ENCODE measurements at regions not wholly inside any gene's neighbourhood (a gene's known extent, or its start where the extent isn't known, plus 50 kb on each side); places are given as distances from the start of the nearest gene placed in this dataset.

DNA sequence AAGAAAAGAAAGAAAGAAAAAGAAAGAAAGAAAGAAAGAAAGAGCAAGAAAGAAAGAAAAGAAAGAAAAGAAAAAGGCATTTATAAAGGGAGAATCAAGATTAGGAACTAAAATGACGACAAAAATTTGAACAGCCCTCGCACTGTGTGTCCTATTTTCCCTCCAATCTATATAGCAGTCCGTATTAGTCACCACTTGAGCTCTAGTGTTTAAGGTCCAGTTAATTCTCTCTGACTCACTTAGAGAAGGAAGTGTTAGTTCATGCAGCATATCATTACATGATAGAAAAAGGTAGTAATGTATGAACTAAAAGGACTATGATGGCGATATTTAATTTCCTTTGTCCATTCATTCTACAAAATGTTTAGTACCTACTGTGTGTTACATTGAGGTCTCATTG is 122.7 kb downstream of the CBLL2 start:
- POLR2A ChIA-PET (ENCODE audit: unreplicated experiment), result no interaction called here
- no peak for TF ChIP-seq EZH2 (IDR thresholded peaks at IDR 0.05; ENCODE audit: low read depth)
- TF ChIP-seq, protein P1, sequence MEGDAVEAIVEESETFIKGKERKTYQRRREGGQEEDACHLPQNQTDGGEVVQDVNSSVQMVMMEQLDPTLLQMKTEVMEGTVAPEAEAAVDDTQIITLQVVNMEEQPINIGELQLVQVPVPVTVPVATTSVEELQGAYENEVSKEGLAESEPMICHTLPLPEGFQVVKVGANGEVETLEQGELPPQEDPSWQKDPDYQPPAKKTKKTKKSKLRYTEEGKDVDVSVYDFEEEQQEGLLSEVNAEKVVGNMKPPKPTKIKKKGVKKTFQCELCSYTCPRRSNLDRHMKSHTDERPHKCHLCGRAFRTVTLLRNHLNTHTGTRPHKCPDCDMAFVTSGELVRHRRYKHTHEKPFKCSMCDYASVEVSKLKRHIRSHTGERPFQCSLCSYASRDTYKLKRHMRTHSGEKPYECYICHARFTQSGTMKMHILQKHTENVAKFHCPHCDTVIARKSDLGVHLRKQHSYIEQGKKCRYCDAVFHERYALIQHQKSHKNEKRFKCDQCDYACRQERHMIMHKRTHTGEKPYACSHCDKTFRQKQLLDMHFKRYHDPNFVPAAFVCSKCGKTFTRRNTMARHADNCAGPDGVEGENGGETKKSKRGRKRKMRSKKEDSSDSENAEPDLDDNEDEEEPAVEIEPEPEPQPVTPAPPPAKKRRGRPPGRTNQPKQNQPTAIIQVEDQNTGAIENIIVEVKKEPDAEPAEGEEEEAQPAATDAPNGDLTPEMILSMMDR (conservative IDR thresholded peaks at IDR 0.05), result no peak
- Histone ChIP-seq H3K79me2 (ENCODE audit: low read depth) (no peaks in the 10 kb centered on the region), H2AFZ (no peak overlapping the region), H4K20me1 (ENCODE audit: insufficient read depth) (no peaks in the 10 kb centered on the region), H3F3A (ENCODE audit: insufficient read depth, low read depth) (peaks cover 3% of the 10 kb centered on the region; the same call in 1 of the 2 replicates), H3K4me2 (no peak overlapping the region), H3K36me3 (ENCODE audit: low read depth) (no peaks in the 10 kb centered on the region), H3K9me2 (ENCODE audit: insufficient read depth) (no peaks in the 10 kb centered on the region), H3K27me3 (ENCODE audit: insufficient read depth, low read depth) (no peaks in the 10 kb centered on the region), H3K4me1 (replicated peaks; ENCODE audit: insufficient read depth) (peaks cover 1% of the 10 kb centered on the region; the same call in 1 of the 2 replicates), H3K9me3 (ENCODE audit: insufficient read depth, low read depth) (no peaks in the 10 kb centered on the region), H3K27ac (no peak overlapping the region), H3K4me3 (no peak overlapping the region)
- intact Hi-C loops (cut with micrococcal nuclease; ENCODE audit: unreplicated experiment), result no loop called here
- BruUV-seq (replicated peaks), result no TSS peak
- CTCF ChIA-PET, result no interaction called here
- DNase-seq, result no peak

DNA sequence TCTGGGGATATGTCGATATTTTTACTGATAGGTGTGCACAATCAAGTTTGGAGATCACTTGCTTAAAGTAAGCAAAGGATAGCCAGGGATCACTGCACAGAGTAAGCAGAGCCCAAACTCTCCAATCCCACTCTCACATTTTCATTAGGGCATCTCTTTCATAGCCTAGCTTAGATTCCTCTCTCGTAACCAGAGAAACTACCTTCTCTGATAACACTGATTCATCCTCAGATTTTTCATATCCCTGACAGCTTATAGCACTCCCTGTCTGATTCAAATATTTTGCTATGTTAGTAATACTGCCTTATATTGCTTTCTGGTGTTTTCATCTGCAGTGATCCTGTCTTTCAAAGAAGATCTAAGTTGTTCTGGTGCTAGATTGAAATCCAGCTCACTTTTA is 123.7 kb downstream of the CBLL2 start:
- ChIA-PET POLR2A (ENCODE audit: unreplicated experiment) (no interaction called here), CTCF (no interaction called here)
- no TSS peak for BruUV-seq (replicated peaks)
- H3K4me1 ChIP-seq (replicated peaks; ENCODE audit: insufficient read depth), result no peaks in the 10 kb centered on the region
- H3K79me2 ChIP-seq (ENCODE audit: low read depth), result no peaks in the 10 kb centered on the region
- H3F3A ChIP-seq (ENCODE audit: insufficient read depth, low read depth), result no peaks in the 10 kb centered on the region
- no peak overlapping the region for H3K4me3 ChIP-seq
- no peak for TF ChIP-seq EZH2 (IDR thresholded peaks at IDR 0.05; ENCODE audit: low read depth)
- TF ChIP-seq, protein P1 (conservative IDR thresholded peaks at IDR 0.05), result no peak
- H3K9me3 ChIP-seq (ENCODE audit: insufficient read depth, low read depth), result no peaks in the 10 kb centered on the region
- no peaks in the 10 kb centered on the region for H3K27me3 ChIP-seq (ENCODE audit: insufficient read depth, low read depth)
- no peak overlapping the region for H3K27ac ChIP-seq
- H3K9me2 ChIP-seq (ENCODE audit: insufficient read depth), result no peaks in the 10 kb centered on the region
- H3K4me2 ChIP-seq, result no peak overlapping the region
- intact Hi-C loops (cut with micrococcal nuclease; ENCODE audit: unreplicated experiment), result no loop called here
- H2AFZ ChIP-seq, result no peak overlapping the region
- H4K20me1 ChIP-seq (ENCODE audit: insufficient read depth), result no peaks in the 10 kb centered on the region
- no peaks in the 10 kb centered on the region for H3K36me3 ChIP-seq (ENCODE audit: low read depth)
- no peak for DNase-seq

DNA sequence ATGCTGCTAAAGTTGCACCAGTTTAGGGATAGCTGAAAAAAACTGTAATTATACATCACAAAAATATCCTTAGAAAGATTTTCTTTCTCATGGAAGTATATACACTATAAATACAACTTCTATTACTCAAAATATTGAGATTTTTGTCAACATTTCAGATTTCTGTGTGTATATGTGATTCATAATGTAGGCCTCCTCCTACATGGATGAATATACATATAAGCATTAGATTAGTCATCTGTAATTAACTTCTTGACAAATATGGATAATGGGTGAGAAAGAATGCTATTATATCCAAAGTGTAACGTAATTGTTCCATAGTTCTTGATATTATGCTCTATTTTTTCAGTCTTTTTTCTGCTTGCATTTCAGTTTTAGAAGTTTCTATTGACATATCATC is 124.9 kb downstream of the CBLL2 start:
- CTCF ChIA-PET, result no interaction called here
- no peak overlapping the region for H2AFZ ChIP-seq
- no peak overlapping the region for H3K4me3 ChIP-seq
- TF ChIP-seq EZH2 (IDR thresholded peaks at IDR 0.05; ENCODE audit: low read depth), result no peak
- TF ChIP-seq, protein P1 (conservative IDR thresholded peaks at IDR 0.05), result no peak
- H3K9me2 ChIP-seq (ENCODE audit: insufficient read depth), result no peaks in the 10 kb centered on the region
- intact Hi-C loops (cut with micrococcal nuclease; ENCODE audit: unreplicated experiment), result no loop called here
- no peak overlapping the region for H3K4me2 ChIP-seq
- no peaks in the 10 kb centered on the region for H3K4me1 ChIP-seq (replicated peaks; ENCODE audit: insufficient read depth)
- H3K36me3 ChIP-seq (ENCODE audit: low read depth), result no peaks in the 10 kb centered on the region
- no peak overlapping the region for H3K27ac ChIP-seq
- H4K20me1 ChIP-seq (ENCODE audit: insufficient read depth), result no peaks in the 10 kb centered on the region
- no peaks in the 10 kb centered on the region for H3K79me2 ChIP-seq (ENCODE audit: low read depth)
- no TSS peak for BruUV-seq (replicated peaks)
- POLR2A ChIA-PET (ENCODE audit: unreplicated experiment), result no interaction called here
- H3K9me3 ChIP-seq (ENCODE audit: insufficient read depth, low read depth), result no peaks in the 10 kb centered on the region
- no peaks in the 10 kb centered on the region for H3F3A ChIP-seq (ENCODE audit: insufficient read depth, low read depth)
- H3K27me3 ChIP-seq (ENCODE audit: insufficient read depth, low read depth), result no peaks in the 10 kb centered on the region
- DNase-seq, result no peak
